ENCODE measurements at regions not wholly inside any gene's neighbourhood (a gene's known extent, or its start where the extent isn't known, plus 50 kb on each side); places are given as distances from the start of the nearest gene placed in this dataset.

DNA sequence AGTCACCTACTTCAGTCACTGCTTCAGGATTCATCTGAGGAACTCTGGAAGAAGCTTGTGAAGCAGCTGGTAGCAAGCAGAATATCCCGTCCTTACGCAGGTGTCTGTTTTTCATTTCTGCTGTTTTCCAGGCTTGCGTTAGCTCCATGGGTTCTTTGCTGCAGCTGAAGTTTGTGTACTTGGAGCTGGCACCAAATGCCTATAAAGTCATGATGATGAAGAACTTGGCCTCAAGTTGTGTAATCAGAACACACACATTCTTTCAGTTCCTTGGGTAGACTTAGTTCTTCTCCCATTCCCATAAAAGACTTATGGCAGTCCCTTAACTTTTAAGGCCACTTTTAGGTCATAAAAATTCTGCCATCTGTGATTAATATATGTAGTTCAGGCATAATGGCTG is 116.7 kb downstream of the LRRC70 start:
- no peak for FAIRE-seq

DNA sequence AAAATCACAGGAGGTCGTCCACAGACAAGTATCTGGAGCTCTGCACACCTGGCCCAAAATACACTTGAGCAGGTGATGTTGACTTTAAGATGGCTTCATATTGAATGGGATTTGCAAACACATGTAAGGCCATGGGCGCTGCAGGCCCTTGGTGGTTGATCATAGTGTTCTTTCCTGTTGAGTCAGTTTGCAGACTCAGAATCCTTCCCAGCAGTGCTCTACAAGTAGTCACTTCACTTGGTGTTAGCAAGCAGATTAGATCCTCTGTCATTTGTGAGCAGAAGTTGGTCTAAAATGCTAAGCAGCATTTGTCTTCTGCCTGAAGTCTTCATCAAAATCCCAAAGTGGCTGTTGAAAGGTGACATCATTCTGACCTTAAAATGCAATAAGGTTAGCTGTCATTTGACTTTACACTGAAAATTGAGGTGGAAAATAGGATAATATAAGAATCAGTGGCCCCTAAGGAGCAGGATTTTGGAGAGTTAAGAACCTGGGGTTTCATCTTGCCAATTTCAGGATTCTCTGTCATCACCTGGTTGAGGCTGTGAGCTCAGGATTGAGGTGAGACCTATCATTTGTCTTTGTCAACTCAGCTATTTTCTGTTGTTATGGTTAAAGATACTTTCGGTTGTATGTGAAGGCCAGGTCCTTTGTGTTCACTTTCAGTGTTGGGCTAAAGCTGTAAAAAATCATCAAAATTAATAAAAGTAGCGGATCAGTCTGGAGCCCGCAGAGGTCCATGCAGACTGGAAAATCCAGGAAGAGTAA is 114.5 kb downstream of the LRRC70 start:
- DNase-seq (ENCODE audit: insufficient read length, low spot score) (no peak), FAIRE-seq (no peak)
- TF ChIP-seq, protein P1, sequence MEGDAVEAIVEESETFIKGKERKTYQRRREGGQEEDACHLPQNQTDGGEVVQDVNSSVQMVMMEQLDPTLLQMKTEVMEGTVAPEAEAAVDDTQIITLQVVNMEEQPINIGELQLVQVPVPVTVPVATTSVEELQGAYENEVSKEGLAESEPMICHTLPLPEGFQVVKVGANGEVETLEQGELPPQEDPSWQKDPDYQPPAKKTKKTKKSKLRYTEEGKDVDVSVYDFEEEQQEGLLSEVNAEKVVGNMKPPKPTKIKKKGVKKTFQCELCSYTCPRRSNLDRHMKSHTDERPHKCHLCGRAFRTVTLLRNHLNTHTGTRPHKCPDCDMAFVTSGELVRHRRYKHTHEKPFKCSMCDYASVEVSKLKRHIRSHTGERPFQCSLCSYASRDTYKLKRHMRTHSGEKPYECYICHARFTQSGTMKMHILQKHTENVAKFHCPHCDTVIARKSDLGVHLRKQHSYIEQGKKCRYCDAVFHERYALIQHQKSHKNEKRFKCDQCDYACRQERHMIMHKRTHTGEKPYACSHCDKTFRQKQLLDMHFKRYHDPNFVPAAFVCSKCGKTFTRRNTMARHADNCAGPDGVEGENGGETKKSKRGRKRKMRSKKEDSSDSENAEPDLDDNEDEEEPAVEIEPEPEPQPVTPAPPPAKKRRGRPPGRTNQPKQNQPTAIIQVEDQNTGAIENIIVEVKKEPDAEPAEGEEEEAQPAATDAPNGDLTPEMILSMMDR (IDR thresholded peaks at IDR 0.05; ENCODE audit: insufficient read depth, missing control alignments): no peak

More for the DNA sequence above, 116.7 kb downstream of the LRRC70 start:
- no peak for DNase-seq (ENCODE audit: insufficient read length, low spot score)
- TF ChIP-seq, protein P1 (IDR thresholded peaks at IDR 0.05; ENCODE audit: insufficient read depth, missing control alignments): no peak

DNA sequence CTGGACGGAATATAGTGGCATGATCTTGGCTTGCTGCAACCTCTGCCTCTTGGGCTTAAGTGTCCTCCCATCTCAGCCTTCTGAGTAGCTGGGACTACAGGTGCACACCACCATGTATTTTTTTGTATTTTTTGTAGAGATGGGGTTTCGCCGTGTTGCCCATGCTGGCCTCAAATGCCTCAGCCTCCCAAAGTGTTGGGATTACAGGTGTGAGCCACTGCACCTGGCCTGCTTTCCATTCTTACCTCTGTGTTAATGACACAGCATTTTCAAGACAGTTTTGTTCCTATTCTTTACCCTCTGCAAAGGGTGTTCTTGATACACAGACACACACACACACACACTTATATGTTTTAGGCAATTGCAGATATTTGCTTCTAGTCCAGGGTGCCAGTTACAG is 113.3 kb downstream of the LRRC70 start:
- TF ChIP-seq, protein P1 (IDR thresholded peaks at IDR 0.05; ENCODE audit: insufficient read depth, missing control alignments): no peak
- no peak for FAIRE-seq
- no peak for DNase-seq (ENCODE audit: insufficient read length, low spot score)

GRCh38 chr5:62690421-62690820 is 111.8 kb downstream of the LRRC70 start:
- DNase-seq (ENCODE audit: insufficient read length, low spot score) (no peak), FAIRE-seq (no peak)
- TF ChIP-seq, protein P1 (IDR thresholded peaks at IDR 0.05; ENCODE audit: insufficient read depth, missing control alignments): no peak

GRCh38 chr5:62689599-62690368 is 111.2 kb downstream of the LRRC70 start:
- FAIRE-seq (no peak), DNase-seq (ENCODE audit: insufficient read length, low spot score) (no peak)
- TF ChIP-seq, protein P1 (IDR thresholded peaks at IDR 0.05; ENCODE audit: insufficient read depth, missing control alignments): no peak

GRCh38 chr5:62686692-62687091 is 108.1 kb downstream of the LRRC70 start:
- TF ChIP-seq, protein P1 (IDR thresholded peaks at IDR 0.05; ENCODE audit: insufficient read depth, missing control alignments): no peak
- DNase-seq (ENCODE audit: insufficient read length, low spot score) (no peak), FAIRE-seq (no peak)

GRCh38 chr5:62685221-62685620 is 106.6 kb downstream of the LRRC70 start:
- DNase-seq (ENCODE audit: insufficient read length, low spot score): no peak
- TF ChIP-seq, protein P1 (IDR thresholded peaks at IDR 0.05; ENCODE audit: insufficient read depth, missing control alignments): no peak
- FAIRE-seq: no peak

Data from D721Med (cell line).